ENCODE measurements at regions not wholly inside any gene's neighbourhood (a gene's known extent, or its start where the extent isn't known, plus 50 kb on each side); places are given as distances from the start of the nearest gene placed in this dataset.

- no peak overlapping the region for H3K9ac ChIP-seq (ENCODE audit: extremely low read depth, insufficient read length, low read length)
- H3K4me2 ChIP-seq (ENCODE audit: insufficient read depth, insufficient read length, low read length): no peak overlapping the region
- no peak overlapping the region for H2BK15ac ChIP-seq (ENCODE audit: low read depth, low read length)
- Mint-ChIP-seq H3K27ac (no peak overlapping the region), H3K4me1 (peaks cover 26 to 40% of the 10 kb centered on the region in 2 experiments), H3K4me3 (no peak overlapping the region), H3K27me3 (ENCODE audit: low read depth) (no peaks in the 10 kb centered on the region), H3K36me3 (ENCODE audit: insufficient read depth in 1 of 3, low read depth in 3 of 3) (peaks cover under 1 to 11% (median 1%) of the 10 kb centered on the region in 3 experiments; a peak in 5 of 7 replicates), H3K9me3 (peaks cover under 1 to 7% of the 10 kb centered on the region in 2 experiments; a peak in 4 of 5 replicates)
- no peak for TF ChIP-seq CTCF (conservative IDR thresholded peaks at IDR 0.05)
- no peak overlapping the region for H3K27ac ChIP-seq (ENCODE audit: insufficient read length, low read depth, low read length)
- no CpG with 5 or more reads among the region's 4 CpGs for WGBS (ENCODE audit: extremely low coverage, insufficient read length, low lambda C conversion rate)
- H3K56ac ChIP-seq (ENCODE audit: insufficient read length, low read depth, low read length): no peak overlapping the region
- no peak overlapping the region for H3T11ph ChIP-seq (ENCODE audit: low read length)
- no peak overlapping the region for H3K14ac ChIP-seq (ENCODE audit: insufficient read depth, low read length)
- no peak overlapping the region for H4K8ac ChIP-seq (replicated peaks; ENCODE audit: insufficient read length, low read depth, low read length)
- H3K4me1 ChIP-seq (ENCODE audit: insufficient read depth, low read length): peaks cover 14% of the 10 kb centered on the region; the same call in 1 of the 2 replicates
- no peak overlapping the region for H3K18ac ChIP-seq (ENCODE audit: insufficient read length, low read depth, low read length)
- no peak overlapping the region for H3K4ac ChIP-seq (ENCODE audit: low read depth, low read length)
- H4K20me1 ChIP-seq (ENCODE audit: control insufficient read depth, insufficient read depth, insufficient read length): no peaks in the 10 kb centered on the region
- H3K9me3 ChIP-seq (ENCODE audit: control insufficient read depth, low read depth, low read length): no peaks in the 10 kb centered on the region
- no peaks in the 10 kb centered on the region for H3K23me2 ChIP-seq (ENCODE audit: insufficient read length, low read depth, low read length, poor library complexity, severe bottlenecking)
- H2BK12ac ChIP-seq (ENCODE audit: insufficient read length, low read depth, low read length): no peak overlapping the region
- DNase-seq: no peak
- H2AK5ac ChIP-seq (ENCODE audit: insufficient read length, low read length): no peak overlapping the region
- no peak overlapping the region for H4K91ac ChIP-seq (ENCODE audit: insufficient read length, low read depth, low read length)
- H2BK20ac ChIP-seq (ENCODE audit: low read depth, low read length, poor library complexity, severe bottlenecking): no peak overlapping the region
- no peak overlapping the region for H3K23ac ChIP-seq (ENCODE audit: insufficient read length, low read depth, low read length)
- no peaks in the 10 kb centered on the region for H3K27me3 ChIP-seq (ENCODE audit: insufficient read depth, low read length)
- no peaks in the 10 kb centered on the region for H3K79me2 ChIP-seq (ENCODE audit: insufficient read depth, low read length)
- no peak overlapping the region for H2BK120ac ChIP-seq (ENCODE audit: low read depth, low read length, poor library complexity, severe bottlenecking)
- H2BK5ac ChIP-seq (ENCODE audit: insufficient read length, low read length): no peak overlapping the region
- H4K5ac ChIP-seq (ENCODE audit: insufficient read length, low read depth, low read length): no peak overlapping the region
- H3K79me1 ChIP-seq (ENCODE audit: insufficient read depth, low read depth, low read length, poor library complexity, severe bottlenecking): no peaks in the 10 kb centered on the region
- no peak overlapping the region for H2AFZ ChIP-seq (ENCODE audit: low read length)
Observed at GRCh38 chr2:180062178-180062577, 55.1 kb upstream of the CWC22 start.

Measured in H9 (cell line).